ENCODE measurements at regions not wholly inside any gene's neighbourhood (a gene's known extent, or its start where the extent isn't known, plus 50 kb on each side); places are given as distances from the start of the nearest gene placed in this dataset.

DNA sequence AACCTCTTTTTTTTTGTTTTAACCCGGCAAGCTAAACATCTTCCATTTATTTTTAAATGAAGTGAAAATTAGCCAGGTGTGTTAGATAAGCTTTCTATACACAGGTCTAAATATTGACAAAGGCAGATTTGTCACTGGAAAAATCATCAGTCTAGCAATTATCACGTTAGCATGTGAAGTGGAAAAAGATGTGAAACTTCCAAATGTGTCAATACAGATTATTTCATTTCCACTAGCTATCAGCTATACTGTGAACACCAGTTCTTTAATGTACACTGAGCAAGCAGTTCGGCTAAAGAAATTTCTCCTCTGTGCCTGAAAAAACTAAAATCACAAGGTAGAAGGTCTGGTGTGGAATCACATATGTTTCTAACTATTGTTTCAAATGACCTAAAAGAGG, 96.6 kb upstream of the G2E3 start:
- TF ChIP-seq, protein P1, sequence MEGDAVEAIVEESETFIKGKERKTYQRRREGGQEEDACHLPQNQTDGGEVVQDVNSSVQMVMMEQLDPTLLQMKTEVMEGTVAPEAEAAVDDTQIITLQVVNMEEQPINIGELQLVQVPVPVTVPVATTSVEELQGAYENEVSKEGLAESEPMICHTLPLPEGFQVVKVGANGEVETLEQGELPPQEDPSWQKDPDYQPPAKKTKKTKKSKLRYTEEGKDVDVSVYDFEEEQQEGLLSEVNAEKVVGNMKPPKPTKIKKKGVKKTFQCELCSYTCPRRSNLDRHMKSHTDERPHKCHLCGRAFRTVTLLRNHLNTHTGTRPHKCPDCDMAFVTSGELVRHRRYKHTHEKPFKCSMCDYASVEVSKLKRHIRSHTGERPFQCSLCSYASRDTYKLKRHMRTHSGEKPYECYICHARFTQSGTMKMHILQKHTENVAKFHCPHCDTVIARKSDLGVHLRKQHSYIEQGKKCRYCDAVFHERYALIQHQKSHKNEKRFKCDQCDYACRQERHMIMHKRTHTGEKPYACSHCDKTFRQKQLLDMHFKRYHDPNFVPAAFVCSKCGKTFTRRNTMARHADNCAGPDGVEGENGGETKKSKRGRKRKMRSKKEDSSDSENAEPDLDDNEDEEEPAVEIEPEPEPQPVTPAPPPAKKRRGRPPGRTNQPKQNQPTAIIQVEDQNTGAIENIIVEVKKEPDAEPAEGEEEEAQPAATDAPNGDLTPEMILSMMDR (conservative IDR thresholded peaks at IDR 0.05; ENCODE audit: low read length) = no peak
- TF ChIP-seq EZH2phosphoT487 (IDR thresholded peaks at IDR 0.05; ENCODE audit: borderline replicate concordance) = no peak

Data from Loucy (cell line).